HepG2 (cell line): ENCODE measurements at regions not wholly inside any gene's neighbourhood (a gene's known extent, or its start where the extent isn't known, plus 50 kb on each side); places are given as distances from the start of the nearest gene placed in this dataset.

Experiments
- ATAC-seq: fragments of 200-7000 bp; cut with Tn5 transposase; 3 replicates; pipeline ENCODE4 v1.9.1; 2020; ENCODE audit warnings: mild to moderate bottlenecking, moderate library complexity
- BruUV-seq: library from RNA; stranded (reverse); fragments of 400-500 nt; replicated peaks from 2 replicates; lab custom pipeline; 2021; lab: Mats Ljungman, UMichigan
- CTCF ChIA-PET: fragments of 300-600 bp; formaldehyde crosslinking; extraction: SDS; loops from one replicate; lab custom pipeline; 2021; ENCODE audit warnings: low total read pairs, inconsistent platforms, low intra/inter-chr PET ratio; lab: Yijun Ruan, JAX
- POLR2A ChIA-PET: fragments of 350-600 bp; sonication (Branson Sonifier 250); formaldehyde crosslinking; loops from one replicate; lab custom pipeline; 2020; ENCODE audit warnings: antibody characterized with exemption, inconsistent platforms; lab: Yijun Ruan, JAX
- DNase-seq: peaks from one replicate; pipeline ENCODE4 v3.0.0-alpha.2; 2015; ENCODE audit warnings: low spot score
- FAIRE-seq: peaks from 3 replicates; lab custom pipeline; 2011; peaks lifted over from hg19 to GRCh38; lab: Jason Lieb, UNC
- H2AFZ ChIP-seq: one replicate; pipeline ENCODE4 v1.6.1; 2011; ENCODE audit warnings: low read length, inconsistent platforms
- H3K27ac ChIP-seq: fragments of 300-600 bp; 3 replicates; pipeline ENCODE4 v1.8.0; 2011; ENCODE audit warnings: mixed run types, mild to moderate bottlenecking, mixed read lengths, low read length, inconsistent platforms; ENCODE audit not compliant: insufficient read depth; ENCODE audit errors: extremely low read length
- H3K27me3 ChIP-seq, 2 experiments: fragments of 200-600 bp in 1 of 2; 2 replicates in 1 of 2; 3 replicates in 1 of 2; pipeline versions ENCODE4 v1.6.0 to v1.8.0; 2011; ENCODE audit warnings: low read length in 2 of 2, mild to moderate bottlenecking in 2 of 2, moderate library complexity in 2 of 2, inconsistent platforms in 1 of 2; ENCODE audit not compliant: insufficient read depth in 2 of 2, control insufficient read depth in 1 of 2
- H3K36me3 ChIP-seq, 2 experiments: fragments of 200-600 bp in 1 of 2; replicated peaks in 1 of 2; 2 replicates in 1 of 2; 3 replicates in 1 of 2; pipeline versions ENCODE4 v1.5.1 to v1.8.0; 2011; ENCODE audit warnings: low read length in 2 of 2, inconsistent platforms in 1 of 2; ENCODE audit not compliant: insufficient read depth in 2 of 2, control insufficient read depth in 1 of 2
- H3K4me1 ChIP-seq: 2 replicates; pipeline ENCODE4 v1.5.1; 2012; ENCODE audit warnings: low read length, inconsistent platforms; ENCODE audit not compliant: insufficient read depth
- H3K4me2 ChIP-seq: 2 replicates; pipeline ENCODE4 v1.6.0; 2011; ENCODE audit warnings: low read depth, low read length, inconsistent platforms
- H3K4me3 ChIP-seq, 3 experiments: fragments of 200-600 bp in 1 of 3; sonication (generic), shearing (Covaris generic) in 1 of 3; replicated peaks in 1 of 3; 2 replicates each; pipeline ENCODE4 v1.5.1; 2011 to 2016; ENCODE audit warnings: low read length in 3 of 3, inconsistent platforms in 2 of 3, low read depth in 2 of 3, mild to moderate bottlenecking in 2 of 3, control low read depth in 1 of 3, mixed read lengths in 1 of 3; ENCODE audit not compliant: insufficient read depth in 1 of 3
- H3K79me2 ChIP-seq: one replicate; pipeline ENCODE4 v1.6.1; 2011; ENCODE audit warnings: low read length, inconsistent platforms; ENCODE audit not compliant: insufficient read depth
- H3K9ac ChIP-seq: 2 replicates; pipeline ENCODE4 v1.6.0; 2011; ENCODE audit warnings: mild to moderate bottlenecking, low read depth, low read length, inconsistent platforms; ENCODE audit not compliant: insufficient read depth
- H3K9me3 ChIP-seq: 2 replicates; pipeline ENCODE4 v1.5.1; 2012; ENCODE audit warnings: mild to moderate bottlenecking, low read length
- H4K20me1 ChIP-seq: 2 replicates; pipeline ENCODE4 v1.6.0; 2011; ENCODE audit warnings: inconsistent platforms, mild to moderate bottlenecking, low read length, moderate library complexity; ENCODE audit not compliant: insufficient read depth
- BCL3 ChIP-seq: sonication (generic); formaldehyde crosslinking; IDR thresholded peaks from 2 replicates; pipeline ENCODE4 v1.5.1; 2020; ENCODE audit warnings: mild to moderate bottlenecking, missing genetic modification reagents, moderate library complexity
- EZH2 ChIP-seq: conservative IDR thresholded peaks from 2 replicates; pipeline ENCODE4 v1.6.1; 2012; ENCODE audit warnings: mild to moderate bottlenecking, low read depth, low read length, moderate library complexity
- FOXA1 ChIP-seq, 2 experiments: fragments of 450-650 bp in 1 of 2; sonication (generic) in 1 of 2; formaldehyde crosslinking in 1 of 2; IDR thresholded peaks; 2 replicates each; pipeline versions ENCODE4 v1.4.0 to v1.6.1; 2016 to 2020; ENCODE audit warnings: missing genetic modification reagents in 1 of 2
- GPBP1L1 ChIP-seq: sonication (generic); formaldehyde crosslinking; IDR thresholded peaks from 2 replicates; pipeline ENCODE4 v1.5.0; 2020; ENCODE audit warnings: mild to moderate bottlenecking, missing genetic modification reagents
- MAFG ChIP-seq: sonication (generic); formaldehyde crosslinking; IDR thresholded peaks from 2 replicates; pipeline ENCODE4 v1.5.1; 2020; ENCODE audit warnings: mild to moderate bottlenecking, missing genetic modification reagents
- MLXIP ChIP-seq: sonication (generic); formaldehyde crosslinking; IDR thresholded peaks from 2 replicates; pipeline ENCODE4 v1.9.0; 2021; ENCODE audit warnings: missing genetic modification reagents, borderline replicate concordance
- ZKSCAN1 ChIP-seq: fragments of 150-350 bp; IDR thresholded peaks from 2 replicates; pipeline ENCODE4 v1.6.1; 2014; ENCODE audit warnings: low read length
- ZNF18 ChIP-seq: sonication (generic); formaldehyde crosslinking; IDR thresholded peaks from 2 replicates; pipeline ENCODE4 v1.8.0; 2022; ENCODE audit warnings: mild to moderate bottlenecking, missing genetic modification reagents; ENCODE audit not compliant: insufficient replicate concordance
- ZNF225 ChIP-seq: sonication (generic); formaldehyde crosslinking; IDR thresholded peaks from 2 replicates; pipeline ENCODE4 v1.4.0; 2020; ENCODE audit warnings: mild to moderate bottlenecking, missing genetic modification reagents
- ZNF557 ChIP-seq: sonication (generic); formaldehyde crosslinking; IDR thresholded peaks from 2 replicates; pipeline ENCODE4 v1.4.0; 2020; ENCODE audit warnings: missing genetic modification reagents
- ZNF576 ChIP-seq: sonication (generic); formaldehyde crosslinking; IDR thresholded peaks from 2 replicates; pipeline ENCODE4 v1.4.0; 2020; ENCODE audit warnings: mild to moderate bottlenecking, missing genetic modification reagents
- ZNF83 ChIP-seq: sonication (generic); formaldehyde crosslinking; IDR thresholded peaks from 2 replicates; pipeline ENCODE4 v1.4.0; 2020; ENCODE audit warnings: missing genetic modification reagents, mild to moderate bottlenecking, borderline replicate concordance
- WGBS: methylation state at CpG from one replicate; pipeline ENCODE4 v1.1.6; 2017; ENCODE audit warnings: low lambda C conversion rate; 5-methylcytosine and 5-hydroxymethylcytosine counted together
- in situ Hi-C: cut with HindIII; loops from 2 replicates; pipeline ENCODE4 v1.10.0; 2017; ENCODE audit warnings: low pct_unique_long_range_greater_than_20kb; ENCODE audit not compliant: extremely low pct_ligation_motif_present
- intact Hi-C: fragments of 100-400 bp; cut with micrococcal nuclease; formaldehyde crosslinking; loops from one replicate; pipeline ENCODE4 v1.10.0; 2022; ENCODE audit not compliant: unreplicated experiment

GRCh38 chr12:98172801-98173200 is 342.6 kb upstream of the TMPO start (continued):
- no peak for TF ChIP-seq GPBP1L1 (CRISPR knock-in tag)
- TF ChIP-seq ZKSCAN1, result no peak
- no peak for TF ChIP-seq ZNF576
- TF ChIP-seq ZNF18 (CRISPR knock-in tag), result no peak
- no peak for TF ChIP-seq MAFG (CRISPR knock-in tag)

GRCh38 chr12:98173773-98174427 is 341.5 kb upstream of the TMPO start:
- Histone ChIP-seq H3K36me3 (no peaks in the 10 kb centered on the region), H3K9ac (no peak overlapping the region), H2AFZ (no peak overlapping the region), H3K27me3 (no peaks in the 10 kb centered on the region), H3K9me3 (no peaks in the 10 kb centered on the region), H3K4me3 (no peak overlapping the region), H3K4me2 (no peak overlapping the region), H3K79me2 (no peaks in the 10 kb centered on the region), H4K20me1 (no peaks in the 10 kb centered on the region), H3K27ac (no peak overlapping the region), H3K4me1 (no peaks in the 10 kb centered on the region)
- DNase-seq, result no peak
- ChIA-PET POLR2A (no interaction called here), CTCF (no interaction called here)
- intact Hi-C loops, result no loop called here
- ATAC-seq, result no peak
- WGBS, result 91% methylated on average over 1 of the region's 1 CpG
- BruUV-seq, result no TSS peak
- no peak for FAIRE-seq
- in situ Hi-C loops, result no loop called here
- TF ChIP-seq MLXIP (CRISPR knock-in tag) (no peak), ZNF83 (CRISPR knock-in tag) (no peak), ZNF557 (CRISPR knock-in tag) (no peak), ZNF225 (CRISPR knock-in tag) (no peak), EZH2 (no peak), FOXA1 (IDR thresholded peaks at IDR 0.05) (no peak), FOXA1 (CRISPR knock-in tag; IDR thresholded peaks at IDR 0.05) (no peak), BCL3 (CRISPR knock-in tag) (no peak)
